ENCODE measurements at regions not wholly inside any gene's neighbourhood (a gene's known extent, or its start where the extent isn't known, plus 50 kb on each side); places are given as distances from the start of the nearest gene placed in this dataset.
"Not testable (repeated sequence)": the region's sequence is repeated elsewhere in the genome, so short reads cannot be mapped to it uniquely, and the experiment has no call there.

DNA sequence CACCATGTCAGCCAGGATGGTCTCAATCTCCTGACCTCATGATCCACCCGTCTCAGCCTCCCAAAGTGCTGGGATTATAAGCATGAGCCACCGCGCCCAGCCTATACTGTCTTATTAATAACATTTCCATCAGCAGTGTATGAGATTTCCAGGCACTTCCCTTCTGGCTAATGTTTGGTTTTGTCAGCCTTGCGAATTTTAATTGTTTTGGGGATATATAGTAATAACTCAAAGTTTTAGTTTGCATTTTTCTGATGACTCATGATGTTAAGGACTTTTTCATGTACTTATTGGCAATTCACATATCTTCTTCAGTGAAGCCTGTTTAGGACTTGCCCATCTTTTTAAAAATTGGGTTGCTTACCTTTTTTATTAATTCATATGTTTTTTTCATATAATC lies 76.0 kb downstream of the TMEM270 start:
- Histone ChIP-seq H2AFZ (ENCODE audit: low read depth, low read length) (no peak overlapping the region), H3K4me2 (ENCODE audit: low read length) (no peak overlapping the region), H3K4me3 (ENCODE audit: insufficient read depth, low read depth, low read length) (no peak overlapping the region), H3K79me2 (ENCODE audit: insufficient read depth, low read length) (no peaks in the 10 kb centered on the region), H3K27ac (ENCODE audit: low read depth, low read length) (no peak overlapping the region), H3K9me3 (ENCODE audit: insufficient read depth, low read depth, low read length) (no peaks in the 10 kb centered on the region), H3K4me1 (ENCODE audit: insufficient read depth, low read length) (peaks cover 6% of the 10 kb centered on the region), H3K9ac (ENCODE audit: low read length) (no peak overlapping the region), H3K36me3 (ENCODE audit: insufficient read depth, low read length) (no peaks in the 10 kb centered on the region), H4K20me1 (ENCODE audit: insufficient read depth, low read length) (no peaks in the 10 kb centered on the region), H3K27me3 (ENCODE audit: insufficient read depth, low read length) (no peaks in the 10 kb centered on the region)
- DNase-seq (ENCODE audit: low read depth) (no peak), FAIRE-seq (no peak)
- no peak overlapping the region for H3K27ac Mint-ChIP-seq (ENCODE audit: unreplicated experiment)
- no peak overlapping the region for H3K4me3 Mint-ChIP-seq (ENCODE audit: unreplicated experiment)
- peaks cover 2% of the 10 kb centered on the region for H3K27me3 Mint-ChIP-seq (ENCODE audit: low read depth, unreplicated experiment)
- H3K36me3 Mint-ChIP-seq (ENCODE audit: low read depth, unreplicated experiment): no peaks in the 10 kb centered on the region
- H3K4me1 Mint-ChIP-seq (ENCODE audit: low read depth, unreplicated experiment): peaks cover 4% of the 10 kb centered on the region
- H3K9me3 Mint-ChIP-seq (ENCODE audit: unreplicated experiment): peaks cover 5% of the 10 kb centered on the region
- TF ChIP-seq EZH2 (IDR thresholded peaks at IDR 0.05; ENCODE audit: insufficient read depth, low read length): no peak
- TF ChIP-seq CTCF (IDR thresholded peaks at IDR 0.05; ENCODE audit: insufficient read depth, low read depth, low read length): no peak

GRCh38 chr7:73937650-73938049 lies 76.7 kb downstream of the TMEM270 start:
- not testable (repeated sequence) for H3K27ac Mint-ChIP-seq (ENCODE audit: unreplicated experiment); H3K4me1 Mint-ChIP-seq (ENCODE audit: low read depth, unreplicated experiment); H3K4me3 Mint-ChIP-seq (ENCODE audit: unreplicated experiment); H2AFZ ChIP-seq (ENCODE audit: low read depth, low read length); H3K4me3 ChIP-seq (ENCODE audit: insufficient read depth, low read depth, low read length); H3K9me3 ChIP-seq (ENCODE audit: insufficient read depth, low read depth, low read length); H3K9me3 Mint-ChIP-seq (ENCODE audit: unreplicated experiment); H3K9ac ChIP-seq (ENCODE audit: low read length); H3K4me1 ChIP-seq (ENCODE audit: insufficient read depth, low read length); H3K79me2 ChIP-seq (ENCODE audit: insufficient read depth, low read length); H3K36me3 ChIP-seq (ENCODE audit: insufficient read depth, low read length); H3K4me2 ChIP-seq (ENCODE audit: low read length); H3K27ac ChIP-seq (ENCODE audit: low read depth, low read length); H4K20me1 ChIP-seq (ENCODE audit: insufficient read depth, low read length); H3K36me3 Mint-ChIP-seq (ENCODE audit: low read depth, unreplicated experiment); H3K27me3 ChIP-seq (ENCODE audit: insufficient read depth, low read length); FAIRE-seq; H3K27me3 Mint-ChIP-seq (ENCODE audit: low read depth, unreplicated experiment)
- DNase-seq (ENCODE audit: low read depth): peak; percentile 3

- Mint-ChIP-seq H3K36me3 (ENCODE audit: low read depth, unreplicated experiment) (no peaks in the 10 kb centered on the region), H3K4me1 (ENCODE audit: low read depth, unreplicated experiment) (peaks cover 5% of the 10 kb centered on the region), H3K9me3 (ENCODE audit: unreplicated experiment) (peaks cover 5% of the 10 kb centered on the region), H3K4me3 (ENCODE audit: unreplicated experiment) (no peak overlapping the region), H3K27ac (ENCODE audit: unreplicated experiment) (no peak overlapping the region), H3K27me3 (ENCODE audit: low read depth, unreplicated experiment) (peaks cover 2% of the 10 kb centered on the region)
- Histone ChIP-seq H3K27me3 (ENCODE audit: insufficient read depth, low read length) (no peaks in the 10 kb centered on the region), H2AFZ (ENCODE audit: low read depth, low read length) (no peak overlapping the region), H3K27ac (ENCODE audit: low read depth, low read length) (no peak overlapping the region), H3K9me3 (ENCODE audit: insufficient read depth, low read depth, low read length) (no peaks in the 10 kb centered on the region), H3K36me3 (ENCODE audit: insufficient read depth, low read length) (no peaks in the 10 kb centered on the region), H3K4me3 (ENCODE audit: insufficient read depth, low read depth, low read length) (no peak overlapping the region), H3K4me1 (ENCODE audit: insufficient read depth, low read length) (peaks cover 10% of the 10 kb centered on the region), H3K4me2 (ENCODE audit: low read length) (no peak overlapping the region), H3K9ac (ENCODE audit: low read length) (no peak overlapping the region), H3K79me2 (ENCODE audit: insufficient read depth, low read length) (no peaks in the 10 kb centered on the region), H4K20me1 (ENCODE audit: insufficient read depth, low read length) (no peaks in the 10 kb centered on the region)
- no peak for DNase-seq (ENCODE audit: low read depth)
- TF ChIP-seq EZH2 (IDR thresholded peaks at IDR 0.05; ENCODE audit: insufficient read depth, low read length) (no peak), CTCF (IDR thresholded peaks at IDR 0.05; ENCODE audit: insufficient read depth, low read depth, low read length) (no peak)
- no peak for FAIRE-seq
These were observed 78.6 kb downstream of the TMEM270 start for GRCh38 chr7:73939528-73939927.
